Stimulated activated naive CD4-positive, alpha-beta T cell (primary cell): ENCODE measurements at regions not wholly inside any gene's neighbourhood (a gene's known extent, or its start where the extent isn't known, plus 50 kb on each side); places are given as distances from the start of the nearest gene placed in this dataset.

Experiments
- DNase-seq, 6 experiments: peaks; one replicate each; lab custom pipeline; 2025; lab: John Stamatoyannopoulos, UW

DNA sequence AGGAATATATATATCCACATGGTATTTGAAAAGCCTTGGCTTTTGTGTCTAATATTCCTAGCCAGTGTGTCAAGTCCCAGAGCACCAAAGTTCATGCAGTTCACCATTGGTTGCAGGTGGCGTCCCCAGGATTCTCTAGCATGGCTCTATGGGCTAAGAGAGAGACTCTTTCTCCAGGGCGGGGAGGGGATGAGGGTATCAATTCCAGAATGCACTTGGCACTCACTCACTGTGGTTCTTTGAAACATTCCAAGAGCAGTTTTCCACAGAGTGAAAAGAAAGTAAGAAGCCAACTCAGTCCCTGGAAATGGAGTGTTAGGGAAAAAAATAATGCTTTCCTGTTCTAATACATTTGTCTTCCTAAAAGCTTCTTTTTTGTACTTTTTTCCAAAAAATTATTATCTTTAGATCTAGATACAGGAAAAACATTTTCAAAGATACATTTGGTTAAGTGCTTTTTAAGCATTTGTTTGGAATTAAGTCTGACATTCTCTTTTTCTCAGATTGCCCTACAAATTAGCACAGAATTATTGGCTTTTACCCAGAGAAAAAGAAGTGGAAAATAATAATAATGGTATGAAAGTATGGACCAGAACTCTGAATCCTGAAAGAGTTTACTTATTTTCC lies 239.9 kb downstream of the PAX3 start:
- DNase-seq, result no peak

GRCh38 chr2:222057347-222058073 lies 241.3 kb downstream of the PAX3 start:
- DNase-seq, result no peak

DNA sequence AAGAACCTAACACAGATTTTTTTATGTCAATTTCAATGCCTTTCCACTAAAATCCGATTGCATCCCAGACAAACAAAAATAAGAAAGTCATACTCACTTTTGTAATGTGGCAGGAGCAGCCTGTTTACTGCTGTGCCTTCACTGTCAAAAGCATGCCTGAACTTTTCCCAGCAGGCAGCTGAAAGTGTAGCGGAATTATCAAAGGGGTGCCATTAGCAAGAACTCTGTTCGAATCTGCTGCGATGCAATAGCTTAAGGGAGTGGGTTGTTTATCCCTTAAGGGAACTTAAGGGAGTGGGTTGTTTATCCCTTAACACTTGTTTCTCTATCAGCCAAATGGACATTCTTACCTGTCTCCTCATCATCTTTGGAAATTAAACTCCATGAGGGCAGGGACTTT lies 243.5 kb downstream of the PAX3 start:
- DNase-seq, result no peak

DNA sequence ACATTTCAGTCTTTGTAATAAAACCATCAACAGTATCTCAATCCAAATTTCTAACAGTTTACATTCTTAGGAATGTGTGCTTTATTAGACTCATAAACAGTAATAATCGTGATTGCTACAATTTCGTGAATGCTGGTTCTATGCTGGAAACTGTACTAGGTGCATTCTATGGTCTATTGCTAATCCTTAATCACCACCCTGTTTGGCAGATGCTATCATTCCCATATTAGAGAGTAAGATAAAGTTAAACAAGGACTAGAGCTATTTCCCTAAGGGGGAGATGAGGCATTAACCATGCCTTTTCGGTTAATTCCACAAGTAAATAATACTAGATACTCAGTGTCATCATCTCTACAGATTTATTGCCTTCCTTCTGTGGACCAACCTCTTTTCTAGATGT lies 244.0 kb downstream of the PAX3 start:
- DNase-seq, result no peak

GRCh38 chr2:222052934-222053367 lies 245.8 kb downstream of the PAX3 start:
- no peak for DNase-seq

DNA sequence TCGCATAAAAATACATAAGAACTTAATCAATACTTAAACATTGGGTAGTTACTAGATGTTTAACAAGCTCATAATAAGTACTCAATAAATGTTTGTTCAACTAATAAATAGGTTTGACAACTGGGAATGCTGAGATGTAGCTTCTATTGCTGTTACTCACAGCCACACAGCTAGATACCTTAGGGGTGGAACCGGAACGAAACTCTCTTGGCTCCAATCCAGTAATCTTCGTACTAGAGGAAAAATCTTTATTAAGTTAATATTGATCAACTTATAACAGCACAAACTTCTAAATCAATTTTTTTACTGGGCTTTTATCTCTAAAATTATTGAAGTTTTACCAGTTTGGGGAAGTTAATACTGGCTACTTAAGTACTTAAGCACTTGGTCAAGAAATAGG lies 247.8 kb downstream of the PAX3 start:
- DNase-seq, result no peak

DNA sequence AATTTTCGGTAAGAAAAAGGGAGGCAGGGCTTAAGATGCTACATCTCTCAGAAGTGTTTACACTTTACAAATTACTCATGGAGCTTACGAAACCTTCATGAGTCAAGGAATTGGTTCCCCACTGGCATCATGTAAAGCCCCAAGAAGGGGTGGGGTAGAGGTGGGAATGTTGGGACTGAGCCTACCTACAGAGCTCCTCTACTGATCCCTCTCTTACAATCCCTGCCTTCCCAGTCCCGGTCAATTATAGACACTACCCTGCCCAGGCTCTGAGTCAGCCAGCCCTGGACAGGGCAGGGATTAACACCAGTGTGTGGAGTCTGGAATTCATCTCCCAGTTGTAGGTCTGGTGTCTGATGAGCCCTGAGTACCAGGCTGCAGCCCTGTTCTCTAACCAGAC lies 248.9 kb downstream of the PAX3 start:
- DNase-seq, result no peak

DNA sequence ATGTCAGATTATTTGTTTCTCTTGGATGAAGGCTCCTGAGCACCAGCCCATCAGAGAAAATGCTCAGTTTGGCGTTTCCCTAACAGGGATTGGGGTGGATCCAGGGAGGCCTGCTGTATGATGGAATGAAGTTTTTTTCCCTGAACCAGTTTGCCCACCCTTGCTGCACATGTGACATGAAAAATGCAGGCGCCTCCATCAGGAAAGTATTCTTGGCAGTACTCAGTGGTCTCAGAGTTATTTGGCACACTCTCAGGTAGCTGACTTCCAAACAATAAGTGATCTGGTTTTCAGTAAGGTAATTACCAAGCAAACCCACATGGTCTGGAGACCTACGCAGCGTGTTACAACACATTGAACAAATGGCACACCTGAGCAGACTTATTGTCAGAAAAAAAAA lies 254.9 kb downstream of the PAX3 start:
- no peak for DNase-seq

DNA sequence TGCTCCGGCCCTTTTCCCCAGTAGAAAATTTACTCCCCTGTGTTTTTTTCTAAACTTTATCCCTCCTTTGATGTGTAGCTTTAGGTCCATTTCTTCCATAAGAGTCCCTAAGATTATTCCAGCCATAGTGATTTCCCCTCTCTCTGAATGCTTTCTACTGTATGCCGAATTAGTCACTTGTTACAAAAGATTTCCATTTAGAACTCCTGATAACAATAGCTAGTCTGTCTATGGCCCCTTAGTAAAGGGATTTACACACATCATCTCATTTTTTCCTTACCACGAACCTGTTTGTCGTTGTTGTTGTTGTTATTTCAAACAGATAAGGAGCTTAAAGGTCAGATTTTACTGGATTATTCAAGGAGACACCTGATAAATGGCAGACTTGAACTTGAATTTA lies 256.1 kb downstream of the PAX3 start:
- DNase-seq, result no peak

- DNase-seq, result no peak
Measured at GRCh38 chr2:222040333-222040732, 258.5 kb downstream of the PAX3 start.

DNA sequence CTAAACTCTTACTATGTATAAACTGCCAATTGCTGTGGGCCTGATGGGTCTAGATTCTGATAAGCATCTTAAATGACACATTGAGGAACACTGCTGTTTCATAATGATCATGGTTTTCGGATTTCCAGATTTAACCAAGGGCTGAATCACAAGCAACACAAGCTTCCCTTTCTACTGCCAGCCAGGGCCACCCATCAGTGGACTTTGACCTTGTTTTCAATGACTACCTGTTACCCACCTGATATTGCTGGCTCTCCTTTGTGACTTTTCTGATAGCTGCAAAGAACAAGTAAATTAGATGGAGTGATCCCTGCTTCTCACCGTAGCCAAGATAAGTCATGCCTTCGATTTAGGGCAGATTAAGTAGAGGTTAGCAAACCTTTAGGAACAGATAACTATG lies 259.0 kb downstream of the PAX3 start:
- no peak for DNase-seq

GRCh38 chr2:222038067-222038802 lies 260.6 kb downstream of the PAX3 start:
- no peak for DNase-seq

- DNase-seq, result no peak
Measured at GRCh38 chr2:222037211-222037610, 261.6 kb downstream of the PAX3 start.

DNA sequence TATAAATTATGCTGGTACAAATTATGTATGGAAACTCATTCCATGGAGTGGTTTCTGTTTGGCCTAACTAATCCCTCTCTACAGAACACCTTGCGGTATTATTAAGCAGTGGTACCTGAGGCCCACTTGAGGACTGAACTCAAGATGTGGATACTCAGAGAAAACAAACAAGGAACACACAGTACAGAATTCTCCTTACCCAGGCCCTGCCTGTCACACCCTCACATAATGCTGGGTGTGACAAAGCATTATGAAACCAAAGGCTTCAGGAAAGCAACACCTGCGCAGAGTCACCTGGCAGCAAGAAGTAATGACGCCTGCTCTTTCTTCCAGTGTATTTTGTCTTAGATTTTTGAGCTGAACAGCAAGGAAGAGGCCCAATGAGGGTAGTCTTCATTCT lies 264.7 kb downstream of the PAX3 start:
- DNase-seq, result no peak

- DNase-seq, result no peak
Measured at GRCh38 chr2:222033541-222033940, 265.3 kb downstream of the PAX3 start.

DNA sequence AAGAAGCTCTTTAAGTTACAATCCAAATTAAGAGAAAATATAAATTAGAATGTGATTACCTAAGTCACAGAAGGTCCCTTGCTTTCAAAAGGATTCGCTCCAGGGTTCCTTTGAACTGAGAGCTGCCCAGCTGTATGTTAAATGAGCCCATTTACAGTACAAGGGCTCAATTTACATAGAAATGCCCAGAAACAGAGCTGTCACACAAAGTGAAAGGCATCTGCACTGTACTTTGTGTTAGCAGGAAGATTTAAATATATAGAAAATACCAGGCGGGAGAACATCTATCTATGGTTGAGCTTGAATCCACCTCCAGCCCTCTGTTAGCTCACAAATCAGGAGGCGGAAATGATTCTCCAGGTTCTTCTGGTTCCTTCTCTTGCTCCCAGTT lies 272.9 kb downstream of the PAX3 start:
- no peak for DNase-seq

DNA sequence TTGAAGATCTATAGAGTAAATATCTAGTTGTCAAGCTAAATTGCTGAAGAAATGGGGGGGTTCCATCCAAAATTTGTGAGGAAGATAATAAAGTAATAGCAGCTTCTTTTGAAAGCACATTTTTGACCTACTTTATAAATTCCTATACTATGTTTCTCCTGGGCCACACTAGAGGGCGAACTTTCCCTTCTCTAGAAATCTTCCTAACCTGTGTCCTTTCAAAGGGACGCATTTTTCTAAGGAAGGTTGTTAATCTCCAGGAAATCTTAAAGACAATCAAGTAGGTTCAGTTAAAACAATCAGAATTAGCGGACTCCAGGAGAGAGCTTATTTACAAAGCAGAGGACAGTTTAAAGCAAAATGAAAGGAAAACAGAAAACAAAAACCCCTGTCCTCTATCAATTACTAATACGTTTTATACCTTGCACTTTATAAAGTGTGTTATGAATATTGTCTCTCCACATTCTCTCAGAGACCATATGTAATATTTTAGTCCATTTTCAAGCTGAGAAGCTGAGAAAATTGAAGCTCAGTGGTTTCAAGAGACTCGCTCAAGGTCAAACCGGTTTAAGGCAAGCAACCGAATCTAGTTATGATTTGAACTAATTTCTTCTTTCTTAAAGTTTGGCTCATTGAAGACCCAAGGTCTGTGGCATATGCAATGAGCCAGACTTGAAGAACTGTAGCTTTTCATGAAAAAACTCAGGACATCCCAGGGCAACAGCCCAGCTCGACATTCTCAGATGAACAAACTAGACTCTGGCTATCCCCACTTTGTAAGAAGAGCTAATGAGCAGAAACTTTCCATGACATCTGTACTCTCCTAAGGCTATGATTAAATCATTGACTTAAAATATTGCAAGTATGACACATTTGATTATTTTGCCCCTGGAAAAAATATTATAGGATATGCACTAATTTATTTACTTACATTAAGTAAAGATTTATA lies 273.6 kb downstream of the PAX3 start:
- DNase-seq, result no peak

DNA sequence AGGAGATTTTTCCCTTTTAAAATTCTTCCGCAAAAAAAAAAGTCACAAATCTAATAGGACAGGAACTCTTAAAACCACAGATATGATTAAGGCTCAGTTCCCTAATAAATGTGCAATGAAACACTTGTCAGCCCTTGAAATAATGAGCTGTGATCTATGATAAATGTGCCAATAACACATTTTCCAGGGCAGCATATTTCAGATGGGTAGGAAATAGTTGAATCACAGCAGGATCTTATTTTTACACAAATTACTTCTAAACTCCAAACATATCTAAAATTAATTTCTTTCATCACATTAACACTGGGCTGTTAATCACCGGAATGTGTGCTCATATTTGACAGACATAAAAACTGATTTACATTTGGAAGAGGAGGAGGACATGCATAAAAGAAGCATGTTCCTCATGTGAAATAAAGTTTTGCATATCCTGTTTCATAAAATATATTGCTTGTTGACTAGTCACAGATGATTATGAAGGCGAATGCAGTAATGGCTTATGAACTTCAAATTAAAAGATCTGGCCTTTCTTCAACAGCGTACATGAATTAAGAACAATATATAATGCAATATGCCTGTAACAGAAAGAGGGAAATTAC lies 281.4 kb downstream of the PAX3 start:
- DNase-seq, result no peak

DNA sequence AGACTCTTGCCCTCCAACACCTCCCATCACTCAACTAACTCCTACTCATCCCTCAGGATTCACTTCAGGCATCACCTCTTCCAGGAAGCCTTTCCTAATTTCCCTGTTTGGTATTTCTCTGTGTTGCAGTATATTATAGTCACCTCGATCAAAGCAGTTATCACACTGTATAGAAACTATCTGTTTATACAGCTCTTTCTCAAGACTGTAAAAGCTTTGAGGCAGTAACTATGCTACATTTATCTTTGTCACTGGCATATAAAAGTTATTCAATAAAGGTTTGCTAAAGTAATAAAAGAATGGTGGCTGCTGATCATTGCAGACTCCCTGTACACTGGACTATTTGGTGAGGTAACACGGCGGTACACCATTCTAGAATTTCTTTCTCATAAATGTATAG lies 284.9 kb downstream of the PAX3 start:
- no peak for DNase-seq

DNA sequence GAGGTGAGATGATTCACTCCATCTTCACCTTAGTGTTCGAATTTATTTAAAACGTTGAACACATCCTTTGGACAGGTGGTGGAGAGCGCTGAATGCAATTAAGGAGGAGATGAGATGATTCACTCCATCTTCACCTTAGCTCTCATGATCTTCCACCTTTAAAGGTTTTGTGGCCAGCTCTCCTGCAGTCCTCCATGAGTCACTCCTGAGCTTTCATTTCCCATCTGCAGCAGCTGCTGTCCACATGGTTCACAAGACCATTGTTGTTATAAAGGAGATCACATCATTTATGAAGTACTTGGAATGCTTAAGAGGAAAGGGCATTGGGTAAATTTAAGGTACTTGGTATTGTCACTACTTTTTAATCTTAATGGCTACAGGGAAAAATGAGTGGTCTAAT lies 298.5 kb downstream of the PAX3 start:
- no peak for DNase-seq

GRCh38 chr2:221999717-222000116 lies 299.1 kb downstream of the PAX3 start:
- DNase-seq, result no peak

- DNase-seq, result no peak
Measured at GRCh38 chr2:221999166-221999565, 299.6 kb downstream of the PAX3 start.
